ENCODE measurements at regions not wholly inside any gene's neighbourhood (a gene's known extent, or its start where the extent isn't known, plus 50 kb on each side); places are given as distances from the start of the nearest gene placed in this dataset.

- no peaks in the 10 kb centered on the region for H3K9me3 Mint-ChIP-seq
- no peak for TF ChIP-seq CTCF (IDR thresholded peaks at IDR 0.05)
- H3K27me3 Mint-ChIP-seq (ENCODE audit: insufficient read depth), result peaks cover 17% of the 10 kb centered on the region
- no peak overlapping the region for H3K27ac Mint-ChIP-seq
- no peaks in the 10 kb centered on the region for H3K4me1 Mint-ChIP-seq (ENCODE audit: low read depth)
- no peak overlapping the region for H3K4me3 Mint-ChIP-seq
- H3K36me3 Mint-ChIP-seq (ENCODE audit: low read depth), result no peaks in the 10 kb centered on the region
- DNase-seq, result no peak
These were observed 65.3 kb upstream of the CXCL14 start for GRCh38 chr5:135643881-135644766.

GRCh38 chr5:135642934-135643333 is 64.1 kb upstream of the CXCL14 start:
- Mint-ChIP-seq H3K4me1 (ENCODE audit: low read depth) (no peaks in the 10 kb centered on the region), H3K27ac (no peak overlapping the region), H3K9me3 (no peaks in the 10 kb centered on the region), H3K36me3 (ENCODE audit: low read depth) (no peaks in the 10 kb centered on the region), H3K27me3 (ENCODE audit: insufficient read depth) (peaks cover 17% of the 10 kb centered on the region), H3K4me3 (no peak overlapping the region)
- DNase-seq, result no peak
- TF ChIP-seq CTCF (IDR thresholded peaks at IDR 0.05), result no peak

DNA sequence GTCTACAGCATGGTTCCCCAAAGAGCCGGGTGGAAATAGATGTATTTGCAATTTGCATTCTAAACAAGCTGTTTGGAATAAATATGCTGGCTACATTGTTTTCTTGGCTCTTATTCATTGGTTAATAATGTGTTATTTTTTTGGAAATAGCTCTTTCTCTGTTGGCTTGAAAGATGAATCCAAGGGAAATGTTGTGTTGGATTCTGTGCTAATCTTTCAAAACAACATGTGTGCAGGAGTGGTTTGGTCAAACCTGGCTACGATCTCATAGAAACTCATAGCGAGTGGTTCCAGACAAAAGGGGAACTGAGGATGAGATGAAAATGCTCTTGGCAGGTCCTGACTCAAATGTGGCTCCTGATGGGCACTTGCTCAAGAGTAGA is 63.7 kb upstream of the CXCL14 start:
- Mint-ChIP-seq H3K36me3 (ENCODE audit: low read depth) (no peaks in the 10 kb centered on the region), H3K9me3 (no peaks in the 10 kb centered on the region), H3K27ac (no peak overlapping the region), H3K4me3 (no peak overlapping the region), H3K27me3 (ENCODE audit: insufficient read depth) (peaks cover 17% of the 10 kb centered on the region), H3K4me1 (ENCODE audit: low read depth) (no peaks in the 10 kb centered on the region)
- TF ChIP-seq CTCF (IDR thresholded peaks at IDR 0.05), result no peak
- DNase-seq, result no peak

DNA sequence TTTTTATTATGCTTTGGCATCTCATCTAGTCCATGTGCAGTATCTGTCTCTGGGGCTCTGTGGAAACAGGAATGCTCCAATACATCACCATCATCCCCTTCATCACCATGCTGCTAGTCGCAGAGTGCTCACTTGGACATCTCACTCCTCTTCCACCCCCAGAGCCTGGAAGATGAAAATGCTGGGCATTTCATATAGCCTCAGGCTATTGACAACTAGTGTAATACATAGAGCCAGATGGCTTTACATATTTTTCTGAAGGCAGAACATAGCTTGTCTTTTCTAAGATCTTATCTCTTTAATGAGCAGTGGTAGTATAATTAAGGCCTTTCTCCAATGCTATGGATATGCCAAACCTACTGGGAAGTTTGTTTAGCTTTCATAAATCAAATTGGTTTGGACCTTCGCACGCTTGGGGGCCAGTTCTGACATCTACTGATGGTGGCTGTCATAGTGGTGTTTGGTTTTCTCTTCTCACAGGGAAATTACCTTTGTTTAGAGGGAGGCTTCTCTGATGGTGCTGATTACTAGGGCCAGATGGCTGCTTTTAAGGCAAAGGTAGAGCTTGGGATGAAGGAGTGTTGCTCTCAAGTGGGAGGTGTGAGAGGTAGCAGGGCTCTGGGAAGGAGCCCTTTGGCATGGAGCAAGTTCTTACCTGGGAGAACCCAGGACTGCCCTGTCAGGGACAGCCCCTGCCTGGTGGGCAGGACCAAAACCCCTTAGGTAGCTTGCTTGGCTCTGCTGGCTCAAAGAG is 63.1 kb upstream of the CXCL14 start:
- Mint-ChIP-seq H3K4me1 (ENCODE audit: low read depth) (no peaks in the 10 kb centered on the region), H3K9me3 (no peaks in the 10 kb centered on the region), H3K27me3 (ENCODE audit: insufficient read depth) (peaks cover 17% of the 10 kb centered on the region), H3K36me3 (ENCODE audit: low read depth) (no peaks in the 10 kb centered on the region), H3K27ac (no peak overlapping the region), H3K4me3 (no peak overlapping the region)
- no peak for TF ChIP-seq CTCF (IDR thresholded peaks at IDR 0.05)
- no peak for DNase-seq

DNA sequence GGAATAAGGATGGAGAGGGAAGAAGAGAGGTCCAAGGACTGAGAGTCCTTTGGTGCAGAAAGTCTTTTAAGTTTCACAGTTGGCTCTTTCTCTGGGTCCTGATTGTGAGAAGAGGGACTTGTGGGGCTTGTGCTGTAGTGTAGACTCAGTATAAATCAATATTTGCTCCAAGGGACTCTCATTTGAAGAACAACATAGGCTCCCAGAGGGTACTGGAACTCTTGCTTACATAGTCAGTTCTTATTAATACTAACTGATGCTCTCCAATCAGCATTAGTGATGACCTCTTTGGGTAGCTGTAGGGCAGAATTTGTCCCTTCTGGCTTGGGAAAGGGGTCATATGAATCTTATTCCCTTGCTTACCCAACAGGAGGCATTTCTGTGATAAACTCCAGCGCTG is 62.5 kb upstream of the CXCL14 start:
- no peaks in the 10 kb centered on the region for H3K4me1 Mint-ChIP-seq (ENCODE audit: low read depth)
- DNase-seq, result no peak
- H3K4me3 Mint-ChIP-seq, result no peak overlapping the region
- H3K27me3 Mint-ChIP-seq (ENCODE audit: insufficient read depth), result peaks cover 18% of the 10 kb centered on the region
- H3K27ac Mint-ChIP-seq, result no peak overlapping the region
- H3K36me3 Mint-ChIP-seq (ENCODE audit: low read depth), result no peaks in the 10 kb centered on the region
- TF ChIP-seq CTCF (IDR thresholded peaks at IDR 0.05), result no peak
- no peaks in the 10 kb centered on the region for H3K9me3 Mint-ChIP-seq
